GM12878 (cell line): ENCODE measurements at regions not wholly inside any gene's neighbourhood (a gene's known extent, or its start where the extent isn't known, plus 50 kb on each side); places are given as distances from the start of the nearest gene placed in this dataset.

ENCODE experiments used
- ATAC-seq: fragments of 200-7000 bp; cut with Tn5 transposase; 3 replicates; pipeline ENCODE4 v1.9.1; 2020; ENCODE audit warnings: mild to moderate bottlenecking, moderate library complexity
- BruUV-seq: library from RNA; stranded (reverse); fragments of 400-500 nt; replicated peaks from 2 replicates; lab custom pipeline; 2021; lab: Mats Ljungman, UMichigan
- CTCF ChIA-PET: fragments of 300-600 bp; sonication (Branson Sonifier 250); formaldehyde crosslinking; extraction: SDS; loops from one replicate; lab custom pipeline; 2021; ENCODE audit warnings: inconsistent platforms; lab: Yijun Ruan, JAX
- POLR2A ChIA-PET: fragments of 350-600 bp; formaldehyde crosslinking; extraction: SDS; loops from one replicate; lab custom pipeline; 2021; ENCODE audit warnings: inconsistent platforms; lab: Charles Lee
- RAD21 ChIA-PET: fragments of 300-600 bp; sonication (Branson Sonifier 250); formaldehyde crosslinking; loops from one replicate; lab custom pipeline; 2023; ENCODE audit warnings: antibody characterized with exemption; ENCODE audit not compliant: unreplicated experiment; lab: Charles Lee
- SMC1A ChIA-PET: fragments of 300-600 bp; sonication (Branson Sonifier 250); formaldehyde crosslinking; loops from one replicate; lab custom pipeline; 2023; ENCODE audit not compliant: unreplicated experiment, uncharacterized antibody; lab: Charles Lee
- DNase-seq: peaks from one replicate; pipeline ENCODE4 v3.0.0-alpha.2; 2011; ENCODE audit warnings: low read depth, low spot score
- FAIRE-seq: peaks from 3 replicates; lab custom pipeline; 2011; peaks lifted over from hg19 to GRCh38; lab: Jason Lieb, UNC
- H2AFZ ChIP-seq: 2 replicates; pipeline ENCODE4 v1.6.0; 2011; ENCODE audit warnings: low read depth, low read length, control low read depth; ENCODE audit not compliant: control insufficient read depth
- H3K27ac ChIP-seq: 2 replicates; pipeline ENCODE4 v1.5.1; 2011; ENCODE audit warnings: control low read depth; ENCODE audit not compliant: control insufficient read depth, insufficient read depth
- H3K27me3 ChIP-seq, 2 experiments: replicated peaks in 1 of 2; 2 replicates each; pipeline versions ENCODE4 v1.6.0 to v1.6.1; 2011; ENCODE audit warnings: low read length in 1 of 2; ENCODE audit not compliant: control insufficient read depth in 2 of 2, insufficient read depth in 2 of 2
- H3K36me3 ChIP-seq, 2 experiments: 2 replicates each; pipeline ENCODE4 v1.5.1; 2011; ENCODE audit warnings: low read length in 1 of 2; ENCODE audit not compliant: control insufficient read depth in 2 of 2, insufficient read depth in 2 of 2
- H3K4me1 ChIP-seq: 2 replicates; pipeline ENCODE4 v1.6.1; 2011; ENCODE audit warnings: mild to moderate bottlenecking, low read length, moderate library complexity, mixed read lengths; ENCODE audit not compliant: control insufficient read depth, insufficient read depth
- H3K4me2 ChIP-seq: 2 replicates; pipeline ENCODE4 v1.6.0; 2011; ENCODE audit warnings: control low read depth; ENCODE audit not compliant: control insufficient read depth, insufficient read depth
- H3K4me3 ChIP-seq: fragments of 200-600 bp; sonication (generic); 2 replicates; pipeline ENCODE4 v1.5.1; 2016
- H3K79me2 ChIP-seq: 2 replicates; pipeline ENCODE4 v1.6.0; 2011; ENCODE audit warnings: low read length; ENCODE audit not compliant: control insufficient read depth, insufficient read depth
- H3K9ac ChIP-seq: 2 replicates; pipeline ENCODE4 v1.8.0; 2011; ENCODE audit warnings: low read length, control low read depth, mixed read lengths; ENCODE audit not compliant: control insufficient read depth, insufficient read depth
- H3K9me3 ChIP-seq: replicated peaks from 3 replicates; pipeline ENCODE4 v1.5.1; 2011; ENCODE audit warnings: mild to moderate bottlenecking, low read length; ENCODE audit not compliant: control insufficient read depth, insufficient read depth
- H4K20me1 ChIP-seq: 2 replicates; pipeline ENCODE4 v1.6.0; 2011; ENCODE audit not compliant: control insufficient read depth, insufficient read depth
- CTCF ChIP-seq, 3 experiments: IDR thresholded peaks in 2 of 3; conservative IDR thresholded peaks in 1 of 3; 2 replicates each; pipeline ENCODE4 v1.5.1; 2011; ENCODE audit warnings: low read depth in 3 of 3, low read length in 3 of 3, mild to moderate bottlenecking in 3 of 3, control low read depth in 2 of 3, moderate library complexity in 2 of 3, inconsistent platforms in 1 of 3, mixed read lengths in 1 of 3; ENCODE audit not compliant: control insufficient read depth in 2 of 3, insufficient read depth in 1 of 3; ENCODE audit errors: extremely low read depth in 1 of 3
- RAD21 ChIP-seq: IDR thresholded peaks from 2 replicates; pipeline ENCODE4 v1.6.1; 2011; ENCODE audit warnings: mild to moderate bottlenecking, low read depth, low read length, moderate library complexity; ENCODE audit not compliant: insufficient read depth
- SMC3 ChIP-seq: IDR thresholded peaks from 2 replicates; pipeline ENCODE4 v1.6.1; 2011; ENCODE audit warnings: low read length, improper control_type of control experiment, borderline replicate concordance
- STAT1 ChIP-seq: fragments of 450-650 bp; conservative IDR thresholded peaks from 2 replicates; pipeline ENCODE4 v1.6.1; 2014; ENCODE audit warnings: antibody characterized with exemption, mild to moderate bottlenecking
- STAT3 ChIP-seq: IDR thresholded peaks from 2 replicates; pipeline ENCODE4 v1.6.1; 2011; ENCODE audit warnings: low read depth, low read length, improper control_type of control experiment
- USF1 ChIP-seq: IDR thresholded peaks from 2 replicates; pipeline ENCODE4 v1.6.1; 2011; ENCODE audit warnings: borderline replicate concordance, low read depth, mild to moderate bottlenecking, moderate library complexity, mixed read lengths, low read length; ENCODE audit not compliant: insufficient read depth; ENCODE audit errors: extremely low read length
- in situ Hi-C: fragments of 300-500 bp; cut with MboI; formaldehyde crosslinking; loops from 9 replicates; pipeline ENCODE4 v1.14.3; 2018; ENCODE audit warnings: mixed read lengths
- intact Hi-C: fragments of 100-400 bp; cut with micrococcal nuclease; formaldehyde crosslinking; loops from one replicate; pipeline ENCODE4 v1.14.2; 2022; ENCODE audit not compliant: unreplicated experiment
- TF ChIP-seq, protein P1 (sequence below): fragments of 450-650 bp; IDR thresholded peaks from 2 replicates; pipeline ENCODE4 v1.6.1; 2018; ENCODE audit warnings: mild to moderate bottlenecking, low read depth, moderate library complexity; ENCODE audit not compliant: partially characterized antibody

DNA sequence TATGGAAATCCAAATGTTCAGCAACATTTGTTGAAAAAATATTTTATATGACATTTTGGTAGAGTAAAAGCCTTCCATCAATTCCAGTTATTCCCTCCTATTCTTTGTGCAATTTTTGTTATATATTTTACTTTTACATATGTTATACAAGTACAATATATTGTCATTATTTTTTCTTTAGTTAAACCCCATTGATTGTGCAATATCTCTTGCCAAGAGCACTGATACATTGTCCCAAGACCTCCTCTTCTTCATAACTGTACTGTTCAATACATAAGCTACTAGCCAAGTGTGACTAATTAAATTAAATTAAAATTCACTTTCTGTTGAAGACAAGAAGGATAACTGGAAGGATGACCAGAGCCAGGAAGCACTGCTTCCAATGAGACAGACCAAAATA, 527.5 kb downstream of the TMA16 start (continued):
- no peak for TF ChIP-seq USF1
- no peak for TF ChIP-seq SMC3
- no peak for TF ChIP-seq STAT3
- TF ChIP-seq STAT1 = no peak

GRCh38 chr4:164023214-164023613, 528.7 kb downstream of the TMA16 start:
- no peaks in the 10 kb centered on the region for H4K20me1 ChIP-seq
- ATAC-seq = peak; percentile 71
- POLR2A ChIA-PET = no interaction called here
- H3K4me3 ChIP-seq = no peak overlapping the region
- TF ChIP-seq, protein P1, sequence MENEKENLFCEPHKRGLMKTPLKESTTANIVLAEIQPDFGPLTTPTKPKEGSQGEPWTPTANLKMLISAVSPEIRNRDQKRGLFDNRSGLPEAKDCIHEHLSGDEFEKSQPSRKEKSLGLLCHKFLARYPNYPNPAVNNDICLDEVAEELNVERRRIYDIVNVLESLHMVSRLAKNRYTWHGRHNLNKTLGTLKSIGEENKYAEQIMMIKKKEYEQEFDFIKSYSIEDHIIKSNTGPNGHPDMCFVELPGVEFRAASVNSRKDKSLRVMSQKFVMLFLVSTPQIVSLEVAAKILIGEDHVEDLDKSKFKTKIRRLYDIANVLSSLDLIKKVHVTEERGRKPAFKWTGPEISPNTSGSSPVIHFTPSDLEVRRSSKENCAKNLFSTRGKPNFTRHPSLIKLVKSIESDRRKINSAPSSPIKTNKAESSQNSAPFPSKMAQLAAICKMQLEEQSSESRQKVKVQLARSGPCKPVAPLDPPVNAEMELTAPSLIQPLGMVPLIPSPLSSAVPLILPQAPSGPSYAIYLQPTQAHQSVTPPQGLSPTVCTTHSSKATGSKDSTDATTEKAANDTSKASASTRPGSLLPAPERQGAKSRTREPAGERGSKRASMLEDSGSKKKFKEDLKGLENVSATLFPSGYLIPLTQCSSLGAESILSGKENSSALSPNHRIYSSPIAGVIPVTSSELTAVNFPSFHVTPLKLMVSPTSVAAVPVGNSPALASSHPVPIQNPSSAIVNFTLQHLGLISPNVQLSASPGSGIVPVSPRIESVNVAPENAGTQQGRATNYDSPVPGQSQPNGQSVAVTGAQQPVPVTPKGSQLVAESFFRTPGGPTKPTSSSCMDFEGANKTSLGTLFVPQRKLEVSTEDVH = no peak
- TF ChIP-seq CTCF (IDR thresholded peaks at IDR 0.05 in 2 of 3, conservative IDR thresholded peaks at IDR 0.05 in 1 of 3; ENCODE audit: control insufficient read depth in 2 of 3, extremely low read depth in 1 of 3, insufficient read depth in 1 of 3, low read depth in 3 of 3, low read length in 3 of 3) (peak in 1 of 3 experiments; percentile 22; a peak in 2 of 6 replicates), RAD21 (0 out of 2 replicates have a peak, but pooled peaks have one; percentile 8)
- no peak overlapping the region for H2AFZ ChIP-seq
- FAIRE-seq = no peak
- intact Hi-C loops (loop anchor here (5.0 kb wide), 1 partner anchor 251 kb away; no protein-coding TSS in a partner anchor), in situ Hi-C loops (loop anchor here (5.0 kb wide), 1 partner anchor 471 kb away; no protein-coding TSS in a partner anchor)
- no TSS peak for BruUV-seq
- SMC1A ChIA-PET = interaction anchor here (1.0 to 2.0 kb wide), 3 partner anchors 25 to 473 kb away, joined by 3 to 7 read pairs (median 4); no protein-coding TSS in a partner anchor
- no peak overlapping the region for H3K9ac ChIP-seq
- no peaks in the 10 kb centered on the region for H3K4me1 ChIP-seq
- no peaks in the 10 kb centered on the region for H3K79me2 ChIP-seq
- RAD21 ChIA-PET = interaction anchor here (1.6 kb wide), 1 partner anchor 467 kb away, joined by 4 read pairs; no protein-coding TSS in a partner anchor
- DNase-seq = no peak
- no peaks in the 10 kb centered on the region for H3K27me3 ChIP-seq
- no peaks in the 10 kb centered on the region for H3K9me3 ChIP-seq
- H3K4me2 ChIP-seq = no peak overlapping the region
- H3K27ac ChIP-seq = no peak overlapping the region
- CTCF ChIA-PET = interaction anchor here (0.9 to 2.4 kb wide), 4 partner anchors 10 to 467 kb away, joined by 3 to 6 read pairs (median 4); no protein-coding TSS in a partner anchor
- H3K36me3 ChIP-seq = no peaks in the 10 kb centered on the region
